MM.1S (cell line): ENCODE measurements at regions not wholly inside any gene's neighbourhood (a gene's known extent, or its start where the extent isn't known, plus 50 kb on each side); places are given as distances from the start of the nearest gene placed in this dataset.

Experiments used
- DNase-seq: peaks from one replicate; pipeline ENCODE4 v3.0.0-alpha.2; 2015
- H2AFZ ChIP-seq: fragments of 300-600 bp; sonication (generic); 2 replicates; pipeline ENCODE4 v1.6.0; 2016; ENCODE audit warnings: antibody characterized with exemption, low read length
- H3F3A ChIP-seq: fragments of 300-600 bp; sonication (generic); 2 replicates; pipeline ENCODE4 v1.6.1; 2016; ENCODE audit warnings: mild to moderate bottlenecking, antibody characterized with exemption, low read length, moderate library complexity, mixed read lengths; ENCODE audit not compliant: insufficient read depth
- H3K27ac ChIP-seq: fragments of 300-600 bp; sonication (generic); 2 replicates; pipeline ENCODE4 v1.5.1; 2016; ENCODE audit warnings: mild to moderate bottlenecking, low read length
- H3K27me3 ChIP-seq: fragments of 300-600 bp; sonication (generic); replicated peaks from 2 replicates; pipeline ENCODE4 v1.6.0; 2016; ENCODE audit warnings: low read length; ENCODE audit not compliant: insufficient read depth
- H3K36me3 ChIP-seq: fragments of 300-600 bp; sonication (generic); replicated peaks from 2 replicates; pipeline ENCODE4 v1.6.1; 2016; ENCODE audit warnings: mild to moderate bottlenecking, low read length, mixed read lengths; ENCODE audit not compliant: insufficient read depth
- H3K4me1 ChIP-seq: fragments of 300-600 bp; sonication (generic); 2 replicates; pipeline ENCODE4 v1.6.1; 2016; ENCODE audit warnings: low read length, mixed read lengths
- H3K4me2 ChIP-seq: fragments of 300-600 bp; sonication (generic); 2 replicates; pipeline ENCODE4 v1.6.0; 2016; ENCODE audit warnings: low read depth, low read length
- H3K4me3 ChIP-seq: fragments of 300-600 bp; sonication (generic); 2 replicates; pipeline ENCODE4 v1.5.1; 2016; ENCODE audit warnings: low read length, mixed read lengths
- H3K79me2 ChIP-seq: fragments of 300-600 bp; sonication (generic); 2 replicates; pipeline ENCODE4 v1.6.1; 2016; ENCODE audit warnings: mixed run types, low read length, mixed read lengths
- H3K9ac ChIP-seq: fragments of 300-600 bp; sonication (generic); 2 replicates; pipeline ENCODE4 v1.6.1; 2016; ENCODE audit warnings: low read length, mixed read lengths
- H3K9me2 ChIP-seq: fragments of 300-600 bp; sonication (generic); replicated peaks from 2 replicates; pipeline ENCODE4 v1.6.1; 2016; ENCODE audit warnings: mild to moderate bottlenecking, low read length, mixed read lengths; ENCODE audit not compliant: insufficient read depth
- H3K9me3 ChIP-seq: fragments of 300-600 bp; sonication (generic); replicated peaks from 2 replicates; pipeline ENCODE4 v1.6.1; 2016; ENCODE audit warnings: mild to moderate bottlenecking, low read length, mixed read lengths; ENCODE audit not compliant: insufficient read depth
- H4K20me1 ChIP-seq: fragments of 300-600 bp; sonication (generic); 2 replicates; pipeline ENCODE4 v1.6.1; 2016; ENCODE audit warnings: mild to moderate bottlenecking, low read length, moderate library complexity, mixed read lengths; ENCODE audit not compliant: insufficient read depth
- CTCF ChIP-seq: fragments of 300-600 bp; sonication (generic); IDR thresholded peaks from 2 replicates; pipeline ENCODE4 v1.5.1; 2016; ENCODE audit warnings: antibody characterized with exemption, low read length, mixed read lengths
- EZH2 ChIP-seq: fragments of 300-600 bp; sonication (generic); optimal IDR thresholded peaks from 2 replicates; pipeline ENCODE3; 2017; ENCODE audit warnings: low read depth, mild to moderate bottlenecking, antibody characterized with exemption, low read length, mixed read lengths
- EZH2phosphoT487 ChIP-seq: fragments of 300-600 bp; sonication (generic); IDR thresholded peaks from 2 replicates; pipeline ENCODE4 v1.6.1; 2018; ENCODE audit warnings: antibody characterized with exemption, low read length

- Histone ChIP-seq H3K79me2 (no peaks in the 10 kb centered on the region), H3K9me2 (no peaks in the 10 kb centered on the region), H2AFZ (no peak overlapping the region), H3F3A (no peaks in the 10 kb centered on the region), H3K9me3 (no peaks in the 10 kb centered on the region), H4K20me1 (no peaks in the 10 kb centered on the region), H3K36me3 (no peaks in the 10 kb centered on the region), H3K4me3 (no peak overlapping the region), H3K4me1 (no peaks in the 10 kb centered on the region), H3K4me2 (no peak overlapping the region), H3K27ac (no peak overlapping the region), H3K9ac (no peak overlapping the region), H3K27me3 (no peaks in the 10 kb centered on the region)
- TF ChIP-seq CTCF, result no peak
- DNase-seq, result no peak
Measured at GRCh38 chr9:22356985-22357384, 89.6 kb upstream of the DMRTA1 start.

GRCh38 chr9:22363421-22363887 is 83.2 kb upstream of the DMRTA1 start:
- Histone ChIP-seq H3K9me3 (no peaks in the 10 kb centered on the region), H3K4me1 (no peaks in the 10 kb centered on the region), H3K4me2 (no peak overlapping the region), H3K79me2 (no peaks in the 10 kb centered on the region), H3K36me3 (no peaks in the 10 kb centered on the region), H3K9ac (no peak overlapping the region), H3K4me3 (no peak overlapping the region), H3K27ac (no peak overlapping the region), H4K20me1 (no peaks in the 10 kb centered on the region), H2AFZ (no peak overlapping the region), H3K9me2 (no peaks in the 10 kb centered on the region), H3F3A (no peaks in the 10 kb centered on the region), H3K27me3 (no peaks in the 10 kb centered on the region)
- DNase-seq, result no peak
- TF ChIP-seq CTCF, result no peak
- no peak for TF ChIP-seq EZH2
- no peak for TF ChIP-seq EZH2phosphoT487

- H3K9ac ChIP-seq, result no peak overlapping the region
- H3K4me3 ChIP-seq, result no peak overlapping the region
- H3K27ac ChIP-seq, result no peak overlapping the region
- no peaks in the 10 kb centered on the region for H3F3A ChIP-seq
- H3K9me3 ChIP-seq, result no peaks in the 10 kb centered on the region
- no peaks in the 10 kb centered on the region for H3K27me3 ChIP-seq
- H3K9me2 ChIP-seq, result no peaks in the 10 kb centered on the region
- no peaks in the 10 kb centered on the region for H3K79me2 ChIP-seq
- DNase-seq, result no peak
- no peaks in the 10 kb centered on the region for H3K36me3 ChIP-seq
- H4K20me1 ChIP-seq, result no peaks in the 10 kb centered on the region
- TF ChIP-seq EZH2phosphoT487 (no peak), CTCF (no peak)
- no peaks in the 10 kb centered on the region for H3K4me1 ChIP-seq
- no peak overlapping the region for H3K4me2 ChIP-seq
- no peak overlapping the region for H2AFZ ChIP-seq
Measured at GRCh38 chr9:22373636-22374035, 73.0 kb upstream of the DMRTA1 start.

GRCh38 chr9:22374051-22374450 is 72.6 kb upstream of the DMRTA1 start:
- no peak overlapping the region for H3K4me3 ChIP-seq
- no peak for DNase-seq
- H3K9me3 ChIP-seq, result no peaks in the 10 kb centered on the region
- TF ChIP-seq EZH2 (no peak), CTCF (no peak), EZH2phosphoT487 (no peak)
- H3K36me3 ChIP-seq, result no peaks in the 10 kb centered on the region
- H3K27ac ChIP-seq, result no peak overlapping the region
- H2AFZ ChIP-seq, result no peak overlapping the region
- H3K4me2 ChIP-seq, result no peak overlapping the region
- no peaks in the 10 kb centered on the region for H3K4me1 ChIP-seq
- H3K27me3 ChIP-seq, result no peaks in the 10 kb centered on the region
- no peaks in the 10 kb centered on the region for H3K79me2 ChIP-seq
- no peaks in the 10 kb centered on the region for H3F3A ChIP-seq
- no peaks in the 10 kb centered on the region for H4K20me1 ChIP-seq
- no peaks in the 10 kb centered on the region for H3K9me2 ChIP-seq
- H3K9ac ChIP-seq, result no peak overlapping the region
